Tibial nerve (tissue), 4 donors: ENCODE measurements at regions not wholly inside any gene's neighbourhood (a gene's known extent, or its start where the extent isn't known, plus 50 kb on each side); places are given as distances from the start of the nearest gene placed in this dataset.

Experiments used
- DNase-seq, 2 donors: peaks; one replicate each; pipeline ENCODE4 v3.0.0-alpha.2; 2019; ENCODE audit warnings: low spot score in 2 of 2
- H3K27ac ChIP-seq, 4 donors: fragments of 200-600 bp; sonication (generic) in 3 of 4; one replicate each; pipeline ENCODE4 v1.5.1; 2017 to 2019; ENCODE audit warnings: mild to moderate bottlenecking in 1 of 4
- H3K27me3 ChIP-seq, 2 donors: fragments of 200-600 bp; sonication (generic) in 1 of 2; one replicate each; pipeline versions ENCODE4 v1.5.1 to v1.6.0; 2017 to 2019
- H3K36me3 ChIP-seq, 3 donors: fragments of 200-600 bp; sonication (generic); one replicate each; pipeline ENCODE4 v1.5.1; 2018 to 2019
- H3K4me1 ChIP-seq, 4 donors: fragments of 200-600 bp; sonication (generic) in 3 of 4; one replicate each; pipeline ENCODE4 v1.5.1; 2017 to 2019
- H3K4me3 ChIP-seq, 4 donors: fragments of 200-600 bp; sonication (generic) in 3 of 4; one replicate each; pipeline ENCODE4 v1.5.1; 2017 to 2019; ENCODE audit warnings: mild to moderate bottlenecking in 1 of 4, moderate library complexity in 1 of 4
- H3K9me3 ChIP-seq, 4 donors: fragments of 200-600 bp; sonication (generic) in 3 of 4; one replicate each; pipeline ENCODE4 v1.5.1; 2017 to 2019
- CTCF ChIP-seq, 5 experiments: fragments of 200-600 bp in 3 of 5; fragments of 450-650 bp in 2 of 5; sonication (generic) in 3 of 5; IDR thresholded peaks; one replicate each; pipeline ENCODE4 v1.5.1; 2016 to 2019; ENCODE audit warnings: antibody characterized with exemption in 5 of 5, mild to moderate bottlenecking in 3 of 5, moderate library complexity in 2 of 5
- EP300 ChIP-seq, 2 donors: sonication (generic); formaldehyde crosslinking; IDR thresholded peaks; one replicate each; pipeline ENCODE4 v1.6.1; 2017; ENCODE audit warnings: antibody characterized with exemption in 2 of 2, mild to moderate bottlenecking in 1 of 2
- POLR2A ChIP-seq, 2 donors: fragments of 450-650 bp; IDR thresholded peaks; one replicate each; pipeline ENCODE4 v1.6.1; 2017; ENCODE audit warnings: antibody characterized with exemption in 2 of 2, mild to moderate bottlenecking in 2 of 2, moderate library complexity in 2 of 2
- WGBS, 2 donors: methylation state at CpG; one replicate each; pipeline ENCODE4 v1.1.5; 2018; 5-methylcytosine and 5-hydroxymethylcytosine counted together

- H3K27ac ChIP-seq = no peak overlapping the region
- no peak overlapping the region for H3K4me3 ChIP-seq
- no peak for DNase-seq
- H3K27me3 ChIP-seq = no peaks in the 10 kb centered on the region
- no peaks in the 10 kb centered on the region for H3K36me3 ChIP-seq
- no peaks in the 10 kb centered on the region for H3K4me1 ChIP-seq
- H3K9me3 ChIP-seq = peaks cover 0 to 8% (median 3%) of the 10 kb centered on the region in 4 donors
- 65 to 81% methylated on average over 2 of the region's 2 CpGs for WGBS, 2 donors
- TF ChIP-seq CTCF (IDR thresholded peaks at IDR 0.05) = no peak
- no peak for TF ChIP-seq EP300 (IDR thresholded peaks at IDR 0.05)
- no peak for TF ChIP-seq POLR2A (IDR thresholded peaks at IDR 0.05)
Measured at GRCh38 chr7:68671046-68671445, 927.2 kb upstream of the AUTS2 start.

DNA sequence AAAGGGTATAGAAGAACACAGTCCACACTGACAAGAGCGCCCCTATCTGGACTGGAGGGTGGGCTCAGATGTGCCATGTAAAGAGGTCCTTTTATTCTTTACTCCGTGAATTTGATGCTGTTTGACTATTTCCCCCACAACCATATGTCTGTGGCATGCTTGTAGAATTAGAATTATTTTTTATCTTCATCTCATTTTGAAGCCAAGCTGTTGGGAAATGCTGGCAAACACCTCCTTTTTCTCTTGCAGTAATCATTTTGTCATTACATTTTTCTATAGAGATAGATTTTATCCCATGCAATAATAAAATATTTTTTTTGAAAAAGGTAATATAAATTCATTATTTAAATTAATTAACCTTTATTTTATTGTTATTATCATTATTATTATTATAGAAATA is 926.6 kb upstream of the AUTS2 start:
- WGBS, 2 donors = 90 to 93% methylated on average over 2 of the region's 2 CpGs
- Histone ChIP-seq H3K9me3 (peaks cover 0 to 8% (median 3%) of the 10 kb centered on the region in 4 donors), H3K27ac (no peak overlapping the region), H3K4me1 (no peaks in the 10 kb centered on the region), H3K36me3 (no peaks in the 10 kb centered on the region), H3K27me3 (no peaks in the 10 kb centered on the region), H3K4me3 (no peak overlapping the region)
- DNase-seq = no peak
- TF ChIP-seq CTCF (IDR thresholded peaks at IDR 0.05) (no peak), POLR2A (IDR thresholded peaks at IDR 0.05) (no peak), EP300 (IDR thresholded peaks at IDR 0.05) (no peak)

- H3K4me3 ChIP-seq = no peak overlapping the region
- no peak for TF ChIP-seq POLR2A (IDR thresholded peaks at IDR 0.05)
- no peak for TF ChIP-seq EP300 (IDR thresholded peaks at IDR 0.05)
- TF ChIP-seq CTCF (IDR thresholded peaks at IDR 0.05) = no peak
- H3K27ac ChIP-seq = no peak overlapping the region
- peaks cover 0 to 5% (median 0%) of the 10 kb centered on the region in 4 donors for H3K4me1 ChIP-seq
- H3K36me3 ChIP-seq = no peaks in the 10 kb centered on the region
- DNase-seq = no peak
- H3K27me3 ChIP-seq = no peaks in the 10 kb centered on the region
- H3K9me3 ChIP-seq = peaks cover 0 to 8% (median 3%) of the 10 kb centered on the region in 4 donors
- 89 to 90% methylated on average over 3 of the region's 3 CpGs for WGBS, 2 donors
Measured at GRCh38 chr7:68674826-68675225, 923.4 kb upstream of the AUTS2 start.

DNA sequence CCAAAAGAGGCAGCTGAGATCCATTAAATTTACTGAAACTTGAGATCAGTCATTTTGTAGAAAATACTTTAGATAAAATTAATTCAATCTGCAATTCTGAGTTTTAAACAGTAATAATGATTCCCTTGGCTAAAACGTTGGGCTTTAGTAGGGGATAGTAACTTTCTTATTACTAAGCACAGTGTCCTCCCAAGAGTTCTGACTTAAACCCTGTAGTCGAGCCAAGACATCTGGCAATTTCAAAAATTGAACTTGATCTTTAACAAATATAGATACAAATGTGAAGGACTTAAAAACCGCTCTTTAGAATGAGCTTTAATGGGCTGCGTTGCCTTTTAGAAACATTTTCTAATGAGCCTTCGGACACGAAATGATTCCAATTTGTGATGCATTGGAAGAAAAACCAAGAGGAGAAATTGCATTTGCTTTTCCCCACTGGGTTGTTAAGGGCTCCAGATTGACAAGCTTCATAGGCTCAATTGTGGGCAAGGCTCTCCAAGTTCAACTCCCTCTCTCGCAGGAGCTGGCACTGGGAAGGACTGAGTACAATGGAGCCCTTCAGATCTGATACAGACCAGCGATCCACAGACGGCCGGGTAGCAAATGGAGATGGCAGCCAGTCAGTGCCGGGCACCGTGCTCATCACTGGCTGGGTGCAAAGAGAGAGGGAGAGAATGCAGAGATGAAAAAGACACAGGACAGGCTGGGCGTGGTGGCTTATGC is 921.3 kb upstream of the AUTS2 start:
- no peak overlapping the region for H3K4me3 ChIP-seq
- no peaks in the 10 kb centered on the region for H3K36me3 ChIP-seq
- 37 to 53% methylated on average over 13 of the region's 13 CpGs for WGBS, 2 donors
- H3K9me3 ChIP-seq = peaks cover 0 to 8% (median 3%) of the 10 kb centered on the region in 4 donors
- peaks cover 0 to 5% (median 0%) of the 10 kb centered on the region in 4 donors for H3K4me1 ChIP-seq
- no peaks in the 10 kb centered on the region for H3K27me3 ChIP-seq
- no peak for TF ChIP-seq POLR2A (IDR thresholded peaks at IDR 0.05)
- TF ChIP-seq CTCF (IDR thresholded peaks at IDR 0.05) = no peak
- TF ChIP-seq EP300 (IDR thresholded peaks at IDR 0.05) = no peak
- H3K27ac ChIP-seq = no peak overlapping the region
- no peak for DNase-seq

GRCh38 chr7:68678196-68678595 is 920.1 kb upstream of the AUTS2 start:
- no peak overlapping the region for H3K4me3 ChIP-seq
- no peaks in the 10 kb centered on the region for H3K27me3 ChIP-seq
- peaks cover 0 to 8% (median 3%) of the 10 kb centered on the region in 4 donors for H3K9me3 ChIP-seq
- WGBS, 2 donors = 82 to 92% methylated on average over 4 of the region's 4 CpGs
- H3K36me3 ChIP-seq = no peaks in the 10 kb centered on the region
- TF ChIP-seq EP300 (IDR thresholded peaks at IDR 0.05) = no peak
- TF ChIP-seq POLR2A (IDR thresholded peaks at IDR 0.05) = no peak
- TF ChIP-seq CTCF (IDR thresholded peaks at IDR 0.05) = no peak
- H3K27ac ChIP-seq = no peak overlapping the region
- no peak for DNase-seq
- H3K4me1 ChIP-seq = peaks cover 0 to 5% (median 0%) of the 10 kb centered on the region in 4 donors
